GM12878 (cell line): ENCODE measurements at regions not wholly inside any gene's neighbourhood (a gene's known extent, or its start where the extent isn't known, plus 50 kb on each side); places are given as distances from the start of the nearest gene placed in this dataset.

Experiments used
- ATAC-seq: fragments of 200-7000 bp; cut with Tn5 transposase; 3 replicates; pipeline ENCODE4 v1.9.1; 2020; ENCODE audit warnings: mild to moderate bottlenecking, moderate library complexity
- BruUV-seq: library from RNA; stranded (reverse); fragments of 400-500 nt; replicated peaks from 2 replicates; lab custom pipeline; 2021; lab: Mats Ljungman, UMichigan
- CTCF ChIA-PET: fragments of 300-600 bp; sonication (Branson Sonifier 250); formaldehyde crosslinking; extraction: SDS; loops from one replicate; lab custom pipeline; 2021; ENCODE audit warnings: inconsistent platforms; lab: Yijun Ruan, JAX
- POLR2A ChIA-PET: fragments of 350-600 bp; formaldehyde crosslinking; extraction: SDS; loops from one replicate; lab custom pipeline; 2021; ENCODE audit warnings: inconsistent platforms; lab: Charles Lee
- RAD21 ChIA-PET: fragments of 300-600 bp; sonication (Branson Sonifier 250); formaldehyde crosslinking; loops from one replicate; lab custom pipeline; 2023; ENCODE audit warnings: antibody characterized with exemption; ENCODE audit not compliant: unreplicated experiment; lab: Charles Lee
- SMC1A ChIA-PET: fragments of 300-600 bp; sonication (Branson Sonifier 250); formaldehyde crosslinking; loops from one replicate; lab custom pipeline; 2023; ENCODE audit not compliant: unreplicated experiment, uncharacterized antibody; lab: Charles Lee
- DNase-seq: peaks from one replicate; pipeline ENCODE4 v3.0.0-alpha.2; 2011; ENCODE audit warnings: low read depth, low spot score
- FAIRE-seq: peaks from 3 replicates; lab custom pipeline; 2011; peaks lifted over from hg19 to GRCh38; lab: Jason Lieb, UNC
- H2AFZ ChIP-seq: 2 replicates; pipeline ENCODE4 v1.6.0; 2011; ENCODE audit warnings: low read depth, low read length, control low read depth; ENCODE audit not compliant: control insufficient read depth
- H3K27ac ChIP-seq: 2 replicates; pipeline ENCODE4 v1.5.1; 2011; ENCODE audit warnings: control low read depth; ENCODE audit not compliant: control insufficient read depth, insufficient read depth
- H3K27me3 ChIP-seq, 2 experiments: replicated peaks in 1 of 2; 2 replicates each; pipeline versions ENCODE4 v1.6.0 to v1.6.1; 2011; ENCODE audit warnings: low read length in 1 of 2; ENCODE audit not compliant: control insufficient read depth in 2 of 2, insufficient read depth in 2 of 2
- H3K36me3 ChIP-seq, 2 experiments: 2 replicates each; pipeline ENCODE4 v1.5.1; 2011; ENCODE audit warnings: low read length in 1 of 2; ENCODE audit not compliant: control insufficient read depth in 2 of 2, insufficient read depth in 2 of 2
- H3K4me1 ChIP-seq: 2 replicates; pipeline ENCODE4 v1.6.1; 2011; ENCODE audit warnings: mild to moderate bottlenecking, low read length, moderate library complexity, mixed read lengths; ENCODE audit not compliant: control insufficient read depth, insufficient read depth
- H3K4me2 ChIP-seq: 2 replicates; pipeline ENCODE4 v1.6.0; 2011; ENCODE audit warnings: control low read depth; ENCODE audit not compliant: control insufficient read depth, insufficient read depth
- H3K4me3 ChIP-seq: fragments of 200-600 bp; sonication (generic); 2 replicates; pipeline ENCODE4 v1.5.1; 2016
- H3K79me2 ChIP-seq: 2 replicates; pipeline ENCODE4 v1.6.0; 2011; ENCODE audit warnings: low read length; ENCODE audit not compliant: control insufficient read depth, insufficient read depth
- H3K9ac ChIP-seq: 2 replicates; pipeline ENCODE4 v1.8.0; 2011; ENCODE audit warnings: low read length, control low read depth, mixed read lengths; ENCODE audit not compliant: control insufficient read depth, insufficient read depth
- H3K9me3 ChIP-seq: replicated peaks from 3 replicates; pipeline ENCODE4 v1.5.1; 2011; ENCODE audit warnings: mild to moderate bottlenecking, low read length; ENCODE audit not compliant: control insufficient read depth, insufficient read depth
- H4K20me1 ChIP-seq: 2 replicates; pipeline ENCODE4 v1.6.0; 2011; ENCODE audit not compliant: control insufficient read depth, insufficient read depth
- ASH2L ChIP-seq: fragments of 300-600, 200-600 bp; sonication (generic); IDR thresholded peaks from 2 replicates; pipeline ENCODE4 v1.6.1; 2017; ENCODE audit warnings: low read depth, mild to moderate bottlenecking, borderline replicate concordance
- BRCA1 ChIP-seq: IDR thresholded peaks from 2 replicates; pipeline ENCODE4 v1.6.1; 2011; ENCODE audit warnings: low read depth, low read length, improper control_type of control experiment
- EED ChIP-seq: sonication (generic); IDR thresholded peaks from 2 replicates; pipeline ENCODE4 v1.6.1; 2016; ENCODE audit warnings: antibody characterized with exemption, low read depth
- FOXM1 ChIP-seq: IDR thresholded peaks from 2 replicates; pipeline ENCODE4 v1.6.1; 2012; ENCODE audit warnings: low read depth, mild to moderate bottlenecking, inconsistent platforms, low read length, moderate library complexity
- GABPA ChIP-seq: IDR thresholded peaks from 2 replicates; pipeline ENCODE4 v1.6.1; 2014; ENCODE audit warnings: antibody characterized with exemption, low read depth, mild to moderate bottlenecking, inconsistent platforms
- MEF2B ChIP-seq: fragments of 450-650 bp; IDR thresholded peaks from 2 replicates; pipeline ENCODE4 v1.6.1; 2018; ENCODE audit warnings: mild to moderate bottlenecking, moderate library complexity; ENCODE audit not compliant: partially characterized antibody, poor library complexity, severe bottlenecking
- NBN ChIP-seq: fragments of 450-650 bp; IDR thresholded peaks from 2 replicates; pipeline ENCODE4 v1.6.1; 2016
- NKRF ChIP-seq: fragments of 450-650 bp; conservative IDR thresholded peaks from 2 replicates; pipeline ENCODE4 v1.6.1; 2017; ENCODE audit warnings: mild to moderate bottlenecking, moderate library complexity
- RCOR1 ChIP-seq: conservative IDR thresholded peaks from 2 replicates; pipeline ENCODE4 v1.6.1; 2012; ENCODE audit warnings: low read depth, low read length, improper control_type of control experiment
- SREBF1 ChIP-seq: IDR thresholded peaks from 2 replicates; pipeline ENCODE4 v1.6.1; 2012; ENCODE audit warnings: mild to moderate bottlenecking, low read length
- ZZZ3 ChIP-seq: IDR thresholded peaks from 2 replicates; pipeline ENCODE4 v1.6.1; 2011; ENCODE audit warnings: low read depth; ENCODE audit not compliant: control insufficient read depth, insufficient read length
- WGBS: methylation state at CpG from one replicate; pipeline ENCODE4 v1.1.6; 2016; ENCODE audit warnings: low lambda C conversion rate; ENCODE audit not compliant: insufficient replicate concordance, insufficient coverage; ENCODE audit errors: missing lambda C conversion rate; 5-methylcytosine and 5-hydroxymethylcytosine counted together
- in situ Hi-C: fragments of 300-500 bp; cut with MboI; formaldehyde crosslinking; loops from 9 replicates; pipeline ENCODE4 v1.14.3; 2018; ENCODE audit warnings: mixed read lengths
- intact Hi-C: fragments of 100-400 bp; cut with micrococcal nuclease; formaldehyde crosslinking; loops from one replicate; pipeline ENCODE4 v1.14.2; 2022; ENCODE audit not compliant: unreplicated experiment
- TF ChIP-seq, protein P1 (sequence below): fragments of 450-650 bp; IDR thresholded peaks from 2 replicates; pipeline ENCODE4 v1.6.1; 2014; ENCODE audit warnings: mild to moderate bottlenecking
- TF ChIP-seq, protein P2 (sequence below): fragments of 450-650 bp; IDR thresholded peaks from 2 replicates; pipeline ENCODE4 v1.6.1; 2017; ENCODE audit warnings: low read depth, mild to moderate bottlenecking, moderate library complexity
- TF ChIP-seq, protein P3 (sequence below): fragments of 150-350 bp; IDR thresholded peaks from 2 replicates; pipeline ENCODE4 v1.6.1; 2014; ENCODE audit warnings: mild to moderate bottlenecking, low read depth, low read length

DNA sequence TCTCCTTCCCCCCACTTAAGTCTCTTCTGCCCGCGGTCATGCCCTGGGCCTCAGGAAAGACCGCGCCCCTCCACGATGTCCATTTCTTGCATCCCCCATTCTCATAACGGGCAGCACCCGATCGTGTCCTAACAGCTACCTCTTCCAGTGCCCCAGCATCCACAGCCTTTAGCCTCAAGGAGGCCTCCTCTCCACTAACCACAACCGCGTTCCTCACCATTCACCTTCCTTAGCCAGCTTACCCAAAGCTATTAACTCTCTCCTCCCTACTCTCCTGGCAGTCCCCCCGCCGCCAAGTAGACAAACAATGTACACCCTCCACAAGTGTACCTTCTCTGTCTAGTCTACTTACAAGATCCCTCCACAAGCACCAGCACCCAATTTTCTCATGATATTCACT is 58.6 kb upstream of the PAGE5 start:
- no peaks in the 10 kb centered on the region for H3K27me3 ChIP-seq
- no peaks in the 10 kb centered on the region for H4K20me1 ChIP-seq
- no peaks in the 10 kb centered on the region; the same call in 2 of the 3 replicates for H3K9me3 ChIP-seq
- peak overlapping the region; percentile 51; the same call in 1 of the 2 replicates for H3K9ac ChIP-seq
- 50% methylated on average over 10 of the region's 12 CpGs for WGBS
- peak overlapping the region; percentile 60; the same call in 1 of the 2 replicates for H3K4me3 ChIP-seq
- no TSS peak for BruUV-seq
- H2AFZ ChIP-seq, result peak overlapping the region; percentile 87
- no peaks in the 10 kb centered on the region for H3K79me2 ChIP-seq
- no peaks in the 10 kb centered on the region for H3K4me1 ChIP-seq
- H3K4me2 ChIP-seq, result peak overlapping the region; percentile 59
- DNase-seq (no peak), ATAC-seq (no peak), FAIRE-seq (no peak)
- ChIA-PET CTCF (interaction anchor here (0.7 to 0.9 kb wide), 3 partner anchors 15 to 162 kb away, joined by 3 read pairs; no protein-coding TSS in a partner anchor), POLR2A (interaction anchor here (0.5 to 0.8 kb wide), 2 partner anchors 47 to 556 kb away, joined by 3 to 4 read pairs; partner anchors contain the start of gene RRAGB), SMC1A (no interaction called here), RAD21 (interaction anchor here (0.5 kb wide), 1 partner anchor 106 kb away, joined by 3 read pairs; no protein-coding TSS in a partner anchor)
- peak overlapping the region; percentile 78 for H3K27ac ChIP-seq
- no peaks in the 10 kb centered on the region; a peak in 1 of 4 replicates for H3K36me3 ChIP-seq
- in situ Hi-C loops (loop anchor here (25.0 kb wide), 3 partner anchors 101 to 1401 kb away; partner anchors contain the start of genes KLF8, PAGE3 and UBQLN2), intact Hi-C loops (loop anchor here (5.0 to 10.0 kb wide), 3 partner anchors 159 to 1086 kb away; partner anchors contain the start of gene APEX2)
- TF ChIP-seq SREBF1, result no peak
- TF ChIP-seq, protein P1, sequence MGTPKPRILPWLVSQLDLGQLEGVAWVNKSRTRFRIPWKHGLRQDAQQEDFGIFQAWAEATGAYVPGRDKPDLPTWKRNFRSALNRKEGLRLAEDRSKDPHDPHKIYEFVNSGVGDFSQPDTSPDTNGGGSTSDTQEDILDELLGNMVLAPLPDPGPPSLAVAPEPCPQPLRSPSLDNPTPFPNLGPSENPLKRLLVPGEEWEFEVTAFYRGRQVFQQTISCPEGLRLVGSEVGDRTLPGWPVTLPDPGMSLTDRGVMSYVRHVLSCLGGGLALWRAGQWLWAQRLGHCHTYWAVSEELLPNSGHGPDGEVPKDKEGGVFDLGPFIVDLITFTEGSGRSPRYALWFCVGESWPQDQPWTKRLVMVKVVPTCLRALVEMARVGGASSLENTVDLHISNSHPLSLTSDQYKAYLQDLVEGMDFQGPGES, result no peak
- no peak for TF ChIP-seq ASH2L
- no peak for TF ChIP-seq FOXM1
- TF ChIP-seq RCOR1, result no peak
- no peak for TF ChIP-seq GABPA
- TF ChIP-seq, protein P2, sequence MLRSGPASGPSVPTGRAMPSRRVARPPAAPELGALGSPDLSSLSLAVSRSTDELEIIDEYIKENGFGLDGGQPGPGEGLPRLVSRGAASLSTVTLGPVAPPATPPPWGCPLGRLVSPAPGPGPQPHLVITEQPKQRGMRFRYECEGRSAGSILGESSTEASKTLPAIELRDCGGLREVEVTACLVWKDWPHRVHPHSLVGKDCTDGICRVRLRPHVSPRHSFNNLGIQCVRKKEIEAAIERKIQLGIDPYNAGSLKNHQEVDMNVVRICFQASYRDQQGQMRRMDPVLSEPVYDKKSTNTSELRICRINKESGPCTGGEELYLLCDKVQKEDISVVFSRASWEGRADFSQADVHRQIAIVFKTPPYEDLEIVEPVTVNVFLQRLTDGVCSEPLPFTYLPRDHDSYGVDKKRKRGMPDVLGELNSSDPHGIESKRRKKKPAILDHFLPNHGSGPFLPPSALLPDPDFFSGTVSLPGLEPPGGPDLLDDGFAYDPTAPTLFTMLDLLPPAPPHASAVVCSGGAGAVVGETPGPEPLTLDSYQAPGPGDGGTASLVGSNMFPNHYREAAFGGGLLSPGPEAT, result no peak
- no peak for TF ChIP-seq ZZZ3
- no peak for TF ChIP-seq BRCA1
- TF ChIP-seq, protein P3, sequence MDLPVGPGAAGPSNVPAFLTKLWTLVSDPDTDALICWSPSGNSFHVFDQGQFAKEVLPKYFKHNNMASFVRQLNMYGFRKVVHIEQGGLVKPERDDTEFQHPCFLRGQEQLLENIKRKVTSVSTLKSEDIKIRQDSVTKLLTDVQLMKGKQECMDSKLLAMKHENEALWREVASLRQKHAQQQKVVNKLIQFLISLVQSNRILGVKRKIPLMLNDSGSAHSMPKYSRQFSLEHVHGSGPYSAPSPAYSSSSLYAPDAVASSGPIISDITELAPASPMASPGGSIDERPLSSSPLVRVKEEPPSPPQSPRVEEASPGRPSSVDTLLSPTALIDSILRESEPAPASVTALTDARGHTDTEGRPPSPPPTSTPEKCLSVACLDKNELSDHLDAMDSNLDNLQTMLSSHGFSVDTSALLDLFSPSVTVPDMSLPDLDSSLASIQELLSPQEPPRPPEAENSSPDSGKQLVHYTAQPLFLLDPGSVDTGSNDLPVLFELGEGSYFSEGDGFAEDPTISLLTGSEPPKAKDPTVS, result no peak
- no peak for TF ChIP-seq NKRF
- TF ChIP-seq MEF2B, result no peak
- no peak for TF ChIP-seq EED
- no peak for TF ChIP-seq NBN
